Heart left ventricle (tissue), 16 donors: ENCODE measurements at regions not wholly inside any gene's neighbourhood (a gene's known extent, or its start where the extent isn't known, plus 50 kb on each side); places are given as distances from the start of the nearest gene placed in this dataset.
A peak's percentile ranks its signal among the peaks of the same experiment; 100 is the strongest.

Experiments
- ATAC-seq, 4 donors: fragments of 200-7000 bp; cut with Tn5 transposase; one replicate each; pipeline ENCODE4 v1.9.1; 2020 to 2022; ENCODE audit warnings: moderate library complexity in 4 of 4, mild to moderate bottlenecking in 3 of 4, moderate number of reproducible peaks in 1 of 4
- DNase-seq, 5 donors: peaks; one replicate each; pipeline ENCODE4 v3.0.0-alpha.2; 2020
- H3K27ac ChIP-seq, 12 donors: fragments of 200-600 bp; sonication (generic) in 4 of 12; one replicate each; pipeline versions ENCODE4 v1.5.0 to v1.8.0; 2016 to 2022; ENCODE audit warnings: mild to moderate bottlenecking in 2 of 12
- H3K27me3 ChIP-seq, 9 donors: fragments of 200-600 bp; sonication (generic) in 2 of 9; one replicate each; pipeline versions ENCODE4 v1.5.1 to v1.8.0; 2016 to 2022; ENCODE audit warnings: mild to moderate bottlenecking in 3 of 9
- H3K36me3 ChIP-seq, 9 donors: fragments of 200-600 bp; sonication (generic) in 2 of 9; one replicate each; pipeline versions ENCODE4 v1.5.0 to v1.8.0; 2018 to 2022; ENCODE audit warnings: mild to moderate bottlenecking in 2 of 9
- H3K4me1 ChIP-seq, 12 donors: fragments of 200-600 bp; sonication (generic) in 4 of 12; one replicate each; pipeline versions ENCODE4 v1.5.0 to v1.8.0; 2016 to 2022; ENCODE audit warnings: mild to moderate bottlenecking in 3 of 12
- H3K4me3 ChIP-seq, 12 donors: fragments of 200-600 bp; sonication (generic) in 4 of 12; one replicate each; pipeline versions ENCODE4 v1.5.0 to v1.8.0; 2017 to 2022; ENCODE audit warnings: mild to moderate bottlenecking in 9 of 12, moderate library complexity in 4 of 12
- H3K9me3 ChIP-seq, 12 donors: fragments of 200-600 bp; sonication (generic) in 4 of 12; one replicate each; pipeline versions ENCODE4 v1.5.0 to v1.8.0; 2016 to 2022; ENCODE audit warnings: mild to moderate bottlenecking in 1 of 12
- CTCF ChIP-seq, 12 donors: fragments of 200-600 bp; sonication (generic) in 4 of 12; IDR thresholded peaks; one replicate each; pipeline versions ENCODE4 v1.5.0 to v1.8.0; 2018 to 2022; ENCODE audit warnings: antibody characterized with exemption in 12 of 12, mild to moderate bottlenecking in 5 of 12
- POLR2A ChIP-seq, 2 donors: fragments of 450-650 bp; IDR thresholded peaks; one replicate each; pipeline ENCODE4 v1.6.1; 2017; ENCODE audit warnings: antibody characterized with exemption in 2 of 2, mild to moderate bottlenecking in 2 of 2, moderate library complexity in 2 of 2
- WGBS, 4 donors: extraction: QIAGEN DNeasy Blood & Tissue Kit in 2 of 4; methylation state at CpG; one replicate each; pipeline versions ENCODE4 v1.1.5 to v1.1.7; 2013 to 2018; 5-methylcytosine and 5-hydroxymethylcytosine counted together
- intact Hi-C, 10 donors: fragments of 100-400 bp; cut with DNase I; formaldehyde crosslinking; loops; one replicate each; pipeline versions ENCODE4 v1.11.1 to v1.14.2; 2022
- donor health status: ischemic (EF 13 %, LVEDD 7.1; RV severe dilation, severe dysfunction).
- donor health status: healthy with polysubstance abuse.
- donor health status: DM: no; HTN: yes; CAD: no.
- donor health status: DM: no; HTN: no; CAD: no.
- donor health status: ischemic (EF 25% LVEDD 6.9; RV normal size, moderate dysfunction).
- donor health status: ischemic (EF 25% LVEDD 5.7; RV mildly dilated, moderate dysfunction).
- donor health status: healthy.
- donor health status: DM: yes; HTN: yes; CAD: no.
- donor health status: ischemic (EF 35%, LVEDD 5.7; RV mildly dilated, moderate dysfunction).
- donor health status: nonischemic (EF 11% LVEDD 7.7; RV severe dilation, severe dysfunction).
- donor health status: DM: yes; HTN: yes; CAD: no.
- donor health status: PGD.
- donor health status: ischemic (EF 29% LVEDD 5.4; RV normal size, mild dysfunction).
- donor health status: nonischemic (EF 23%, LVEDD 6.1; RV moderate dilation, normal function).

GRCh38 chr4:111388561-111388960 is 756.7 kb upstream of the FAM241A start:
- Histone ChIP-seq H3K27me3 (no peaks in the 10 kb centered on the region), H3K4me3 (no peak overlapping the region), H3K4me1 (no peaks in the 10 kb centered on the region), H3K36me3 (no peaks in the 10 kb centered on the region), H3K27ac (no peak overlapping the region), H3K9me3 (peaks cover 0 to 4% (median 0%) of the 10 kb centered on the region in 12 donors)
- ATAC-seq (no peak), DNase-seq (no peak)
- intact Hi-C loops = no loop called here
- WGBS, 4 donors = 68 to 84% (median 78%) methylated on average over 1 of the region's 1 CpG
- TF ChIP-seq CTCF (IDR thresholded peaks at IDR 0.05) = no peak
- TF ChIP-seq POLR2A (IDR thresholded peaks at IDR 0.05) = no peak

- no peaks in the 10 kb centered on the region for H3K36me3 ChIP-seq
- H3K4me3 ChIP-seq = no peak overlapping the region
- 62 to 68% (median 63%) methylated on average over 6 of the region's 6 CpGs for WGBS, 4 donors
- intact Hi-C loops = no loop called here
- no peaks in the 10 kb centered on the region for H3K27me3 ChIP-seq
- H3K9me3 ChIP-seq = peaks cover 0 to 9% (median 0%) of the 10 kb centered on the region in 12 donors
- ATAC-seq = no peak
- TF ChIP-seq POLR2A (IDR thresholded peaks at IDR 0.05) (no peak), CTCF (IDR thresholded peaks at IDR 0.05) (no peak)
- no peaks in the 10 kb centered on the region for H3K4me1 ChIP-seq
- H3K27ac ChIP-seq = no peak overlapping the region
- DNase-seq = no peak
Measured at GRCh38 chr4:111391829-111392228, 753.4 kb upstream of the FAM241A start.

GRCh38 chr4:111393781-111394180 is 751.5 kb upstream of the FAM241A start:
- peaks cover 0 to 4% (median 0%) of the 10 kb centered on the region in 12 donors for H3K4me1 ChIP-seq
- TF ChIP-seq POLR2A (IDR thresholded peaks at IDR 0.05) = no peak
- TF ChIP-seq CTCF (IDR thresholded peaks at IDR 0.05) = no peak
- no peaks in the 10 kb centered on the region for H3K27me3 ChIP-seq
- intact Hi-C loops = no loop called here
- H3K36me3 ChIP-seq = no peaks in the 10 kb centered on the region
- H3K27ac ChIP-seq = no peak overlapping the region
- no peak overlapping the region for H3K4me3 ChIP-seq
- 56 to 69% (median 64%) methylated on average over 1 of the region's 1 CpG for WGBS, 4 donors
- DNase-seq (no peak), ATAC-seq (no peak)
- H3K9me3 ChIP-seq = peaks cover 0 to 9% (median 0%) of the 10 kb centered on the region in 12 donors

DNA sequence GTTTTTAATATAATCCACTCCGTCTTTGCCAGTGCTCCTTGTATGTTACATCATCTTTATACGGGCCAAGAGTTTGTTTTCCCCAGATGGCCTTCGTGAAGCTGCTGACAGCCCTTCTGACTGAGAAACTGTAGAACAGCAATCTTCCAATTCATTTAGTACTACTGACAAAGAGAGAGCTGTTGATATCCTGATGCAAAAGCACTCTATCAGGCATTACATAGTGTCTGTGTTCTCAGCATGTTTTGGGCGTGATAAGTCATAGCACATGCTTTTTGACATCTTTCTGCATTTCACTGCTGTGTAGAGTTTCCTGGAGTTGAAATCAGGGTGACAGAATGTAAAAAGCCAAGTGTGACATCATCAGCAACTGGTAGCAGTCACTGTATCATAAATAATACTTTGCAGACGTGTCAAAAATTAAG is 746.3 kb upstream of the FAM241A start:
- H3K27ac ChIP-seq = peak overlapping the region in 1 of 12 donors; percentile 11

More for the DNA sequence above, 746.3 kb upstream of the FAM241A start:
- intact Hi-C loops = no loop called here
- WGBS, 4 donors = 18 to 33% (median 19%) methylated on average over 5 of the region's 5 CpGs
- Histone ChIP-seq H3K4me3 (no peak overlapping the region), H3K27me3 (no peaks in the 10 kb centered on the region), H3K4me1 (peaks cover 0 to 31% (median 10%) of the 10 kb centered on the region in 12 donors), H3K9me3 (peaks cover 0 to 5% (median 0%) of the 10 kb centered on the region in 12 donors), H3K36me3 (no peaks in the 10 kb centered on the region)
- ATAC-seq (peak; percentile 77 to 95 (median 92)), DNase-seq (peak in 2 of 5 donors; percentile 15 to 37)
- TF ChIP-seq POLR2A (IDR thresholded peaks at IDR 0.05) (no peak), CTCF (IDR thresholded peaks at IDR 0.05) (no peak)
